T-helper 17 cell (primary cell): ENCODE measurements at regions not wholly inside any gene's neighbourhood (a gene's known extent, or its start where the extent isn't known, plus 50 kb on each side); places are given as distances from the start of the nearest gene placed in this dataset.
A peak's percentile ranks its signal among the peaks of the same experiment; 100 is the strongest.
"Not testable (repeated sequence)": the region's sequence is repeated elsewhere in the genome, so short reads cannot be mapped to it uniquely, and the experiment has no call there.

ENCODE experiments used
- ATAC-seq: fragments of 150-1000 bp; cut with Tn5 transposase; 2 replicates; pipeline ENCODE4 v1.10.0; 2021; ENCODE audit warnings: mild to moderate bottlenecking, moderate library complexity
- DNase-seq, 3 donors: peaks; one replicate each; pipeline versions ENCODE4 v3.0.0 to v3.0.0-alpha.2; 2020 to 2021
- H3K9me3 ChIP-seq: one replicate; pipeline ENCODE4 v1.7.0; 2013; ENCODE audit warnings: low read length, mild to moderate bottlenecking; ENCODE audit not compliant: control insufficient read depth, poor library complexity, severe bottlenecking
- H3K27ac Mint-ChIP-seq: one replicate; pipeline ENCODE4 v1.8.0; 2022; ENCODE audit warnings: mild to moderate bottlenecking, moderate library complexity, mixed read lengths
- H3K27me3 Mint-ChIP-seq: one replicate; pipeline ENCODE4 v1.8.0; 2022; ENCODE audit warnings: mixed read lengths
- H3K36me3 Mint-ChIP-seq: one replicate; pipeline ENCODE4 v1.8.0; 2022; ENCODE audit warnings: low read depth, mixed read lengths
- H3K4me1 Mint-ChIP-seq: one replicate; pipeline ENCODE4 v1.8.0; 2022; ENCODE audit warnings: mild to moderate bottlenecking, mixed read lengths
- H3K4me3 Mint-ChIP-seq: one replicate; pipeline ENCODE4 v1.8.0; 2022; ENCODE audit warnings: mild to moderate bottlenecking, moderate library complexity, mixed read lengths

GRCh38 chr20:30164389-30164788, 1093.1 kb upstream of the DEFB115 start:
- not testable (repeated sequence) for DNase-seq, H3K27ac Mint-ChIP-seq

GRCh38 chr20:30167540-30167939, 1089.9 kb upstream of the DEFB115 start:
- DNase-seq (no peak), ATAC-seq (no peak)
- Mint-ChIP-seq H3K27me3 (no peaks in the 10 kb centered on the region), H3K27ac (no peak overlapping the region), H3K36me3 (no peaks in the 10 kb centered on the region), H3K4me1 (no peaks in the 10 kb centered on the region), H3K4me3 (no peak overlapping the region)
- no peaks in the 10 kb centered on the region for H3K9me3 ChIP-seq

More at GRCh38 chr20:30164389-30164788, 1093.1 kb upstream of the DEFB115 start:
- not testable (repeated sequence) for H3K9me3 ChIP-seq, H3K4me1 Mint-ChIP-seq, ATAC-seq, H3K27me3 Mint-ChIP-seq, H3K4me3 Mint-ChIP-seq, H3K36me3 Mint-ChIP-seq

GRCh38 chr20:30168025-30168799, 1089.3 kb upstream of the DEFB115 start:
- H3K36me3 Mint-ChIP-seq: no peaks in the 10 kb centered on the region
- H3K4me3 Mint-ChIP-seq: no peak overlapping the region
- no peak for ATAC-seq
- no peak overlapping the region for H3K27ac Mint-ChIP-seq
- H3K27me3 Mint-ChIP-seq: no peaks in the 10 kb centered on the region
- peak in 1 of 3 donors; percentile 9 for DNase-seq
- H3K9me3 ChIP-seq: no peaks in the 10 kb centered on the region
- H3K4me1 Mint-ChIP-seq: no peaks in the 10 kb centered on the region

- Mint-ChIP-seq H3K27ac (no peak overlapping the region), H3K4me1 (peaks cover under 1% of the 10 kb centered on the region), H3K4me3 (no peak overlapping the region), H3K27me3 (no peaks in the 10 kb centered on the region), H3K36me3 (no peaks in the 10 kb centered on the region)
- DNase-seq (no peak), ATAC-seq (no peak)
- H3K9me3 ChIP-seq: no peaks in the 10 kb centered on the region
These were observed 1088.7 kb upstream of the DEFB115 start for GRCh38 chr20:30168800-30169138.

- Mint-ChIP-seq H3K27me3 (no peaks in the 10 kb centered on the region), H3K27ac (no peak overlapping the region), H3K36me3 (no peaks in the 10 kb centered on the region), H3K4me1 (peaks cover 2% of the 10 kb centered on the region), H3K4me3 (no peak overlapping the region)
- ATAC-seq (no peak), DNase-seq (no peak)
- no peaks in the 10 kb centered on the region for H3K9me3 ChIP-seq
These were observed 1081.8 kb upstream of the DEFB115 start for GRCh38 chr20:30175681-30176080.

GRCh38 chr20:30183124-30183523, 1074.3 kb upstream of the DEFB115 start:
- H3K36me3 Mint-ChIP-seq, H3K4me3 Mint-ChIP-seq, ATAC-seq, H3K27ac Mint-ChIP-seq, H3K4me1 Mint-ChIP-seq, H3K9me3 ChIP-seq, H3K27me3 Mint-ChIP-seq, DNase-seq: not testable (repeated sequence)

GRCh38 chr20:30191785-30192184, 1065.7 kb upstream of the DEFB115 start:
- not testable (repeated sequence) for H3K9me3 ChIP-seq, H3K27me3 Mint-ChIP-seq, H3K4me1 Mint-ChIP-seq, DNase-seq, H3K27ac Mint-ChIP-seq, ATAC-seq, H3K36me3 Mint-ChIP-seq, H3K4me3 Mint-ChIP-seq

GRCh38 chr20:30234477-30234876, 1023.0 kb upstream of the DEFB115 start:
- not testable (repeated sequence) for H3K9me3 ChIP-seq, H3K36me3 Mint-ChIP-seq, H3K4me3 Mint-ChIP-seq, H3K27me3 Mint-ChIP-seq, DNase-seq, ATAC-seq, H3K27ac Mint-ChIP-seq, H3K4me1 Mint-ChIP-seq

GRCh38 chr20:30275073-30275472, 982.4 kb upstream of the DEFB115 start:
- ATAC-seq, H3K36me3 Mint-ChIP-seq, H3K4me1 Mint-ChIP-seq: not testable (repeated sequence)

GRCh38 chr20:30281584-30282197, 975.8 kb upstream of the DEFB115 start:
- DNase-seq: no peak
- Mint-ChIP-seq H3K36me3 (no peaks in the 10 kb centered on the region), H3K27me3 (no peaks in the 10 kb centered on the region), H3K27ac (no peak overlapping the region), H3K4me1 (peaks cover 12% of the 10 kb centered on the region), H3K4me3 (no peak overlapping the region)
- no peaks in the 10 kb centered on the region for H3K9me3 ChIP-seq
- ATAC-seq: no peak

More at GRCh38 chr20:30275073-30275472, 982.4 kb upstream of the DEFB115 start:
- H3K27ac Mint-ChIP-seq: peak overlapping the region; percentile 34
- H3K9me3 ChIP-seq, H3K4me3 Mint-ChIP-seq, DNase-seq, H3K27me3 Mint-ChIP-seq: not testable (repeated sequence)

- not testable (repeated sequence) for H3K27me3 Mint-ChIP-seq, H3K36me3 Mint-ChIP-seq, H3K9me3 ChIP-seq
- Mint-ChIP-seq H3K4me3 (peak overlapping the region; percentile 78), H3K27ac (peak overlapping the region; percentile 12), H3K4me1 (peaks cover 11% of the 10 kb centered on the region)
- ATAC-seq (peak; percentile 69), DNase-seq (peak; percentile 60 to 67 (median 64))
These were observed 973.8 kb upstream of the DEFB115 start for GRCh38 chr20:30283476-30284280.

- peak; percentile 10 for ATAC-seq
- no peaks in the 10 kb centered on the region for H3K9me3 ChIP-seq
- no peak for DNase-seq
- Mint-ChIP-seq H3K27ac (peak overlapping the region; percentile 12), H3K36me3 (no peaks in the 10 kb centered on the region), H3K4me1 (peaks cover 16% of the 10 kb centered on the region), H3K27me3 (no peaks in the 10 kb centered on the region), H3K4me3 (peak overlapping the region; percentile 78)
These were observed 973.1 kb upstream of the DEFB115 start for GRCh38 chr20:30284281-30284905.

- no peak overlapping the region for H3K27ac Mint-ChIP-seq
These were observed 971.8 kb upstream of the DEFB115 start for GRCh38 chr20:30285677-30286076.

More at GRCh38 chr20:30285677-30286076, 971.8 kb upstream of the DEFB115 start:
- H3K4me1 Mint-ChIP-seq: peaks cover 21% of the 10 kb centered on the region
- no peaks in the 10 kb centered on the region for H3K27me3 Mint-ChIP-seq
- ATAC-seq (no peak), DNase-seq (no peak)
- H3K4me3 Mint-ChIP-seq: no peak overlapping the region
- no peaks in the 10 kb centered on the region for H3K36me3 Mint-ChIP-seq
- no peaks in the 10 kb centered on the region for H3K9me3 ChIP-seq
